Islet of Langerhans (tissue), 1 donor: ENCODE measurements at regions not wholly inside any gene's neighbourhood (a gene's known extent, or its start where the extent isn't known, plus 50 kb on each side); places are given as distances from the start of the nearest gene placed in this dataset.

Source experiments
- FAIRE-seq: peaks from one replicate; lab custom pipeline; 2011; peaks lifted over from hg19 to GRCh38; lab: Jason Lieb, UNC

- no peak for FAIRE-seq
Observed at GRCh38 chr2:9681427-9681817, 50.6 kb upstream of the YWHAQ start.

DNA sequence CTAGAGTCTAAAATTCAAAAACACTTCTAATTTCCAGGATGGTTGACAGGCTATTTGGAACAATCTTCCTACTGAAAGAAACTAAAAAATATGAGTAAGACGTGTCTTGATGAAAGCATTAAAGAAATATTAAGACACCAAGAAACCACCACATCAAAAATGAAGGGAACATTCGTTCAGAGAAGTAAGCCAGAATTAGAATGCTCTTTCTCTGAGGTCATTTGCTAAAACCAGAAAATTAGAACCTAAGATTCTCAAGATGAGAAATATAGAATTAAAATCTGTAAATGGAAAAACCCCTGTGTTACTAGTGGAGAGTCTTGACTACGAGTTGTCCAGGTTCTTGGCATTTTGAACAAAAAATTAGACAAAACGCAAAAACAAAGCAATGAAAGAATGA, 54.8 kb upstream of the YWHAQ start:
- FAIRE-seq: no peak

- FAIRE-seq: no peak
Observed at GRCh38 chr2:9686061-9686460, 55.3 kb upstream of the YWHAQ start.

DNA sequence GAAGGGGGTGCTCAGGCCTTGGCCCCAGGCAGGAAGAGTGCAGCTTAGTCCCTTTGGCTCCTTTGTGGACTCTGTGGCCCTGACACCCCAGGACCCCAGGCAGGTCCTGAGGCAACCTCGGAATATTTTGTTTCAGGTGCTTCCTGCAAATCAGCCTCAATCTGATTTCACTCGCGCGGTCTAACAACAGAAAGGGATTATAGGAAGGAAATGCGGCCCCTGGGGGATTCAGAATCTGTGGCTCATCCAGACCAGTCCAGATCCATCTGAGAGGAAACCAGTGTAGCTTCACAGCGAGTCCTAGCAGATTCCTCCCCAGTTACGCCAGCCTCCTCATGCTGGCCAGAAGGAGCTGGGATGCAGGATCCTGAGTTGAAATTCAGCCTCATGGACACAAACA, 59.5 kb upstream of the YWHAQ start:
- FAIRE-seq: no peak

DNA sequence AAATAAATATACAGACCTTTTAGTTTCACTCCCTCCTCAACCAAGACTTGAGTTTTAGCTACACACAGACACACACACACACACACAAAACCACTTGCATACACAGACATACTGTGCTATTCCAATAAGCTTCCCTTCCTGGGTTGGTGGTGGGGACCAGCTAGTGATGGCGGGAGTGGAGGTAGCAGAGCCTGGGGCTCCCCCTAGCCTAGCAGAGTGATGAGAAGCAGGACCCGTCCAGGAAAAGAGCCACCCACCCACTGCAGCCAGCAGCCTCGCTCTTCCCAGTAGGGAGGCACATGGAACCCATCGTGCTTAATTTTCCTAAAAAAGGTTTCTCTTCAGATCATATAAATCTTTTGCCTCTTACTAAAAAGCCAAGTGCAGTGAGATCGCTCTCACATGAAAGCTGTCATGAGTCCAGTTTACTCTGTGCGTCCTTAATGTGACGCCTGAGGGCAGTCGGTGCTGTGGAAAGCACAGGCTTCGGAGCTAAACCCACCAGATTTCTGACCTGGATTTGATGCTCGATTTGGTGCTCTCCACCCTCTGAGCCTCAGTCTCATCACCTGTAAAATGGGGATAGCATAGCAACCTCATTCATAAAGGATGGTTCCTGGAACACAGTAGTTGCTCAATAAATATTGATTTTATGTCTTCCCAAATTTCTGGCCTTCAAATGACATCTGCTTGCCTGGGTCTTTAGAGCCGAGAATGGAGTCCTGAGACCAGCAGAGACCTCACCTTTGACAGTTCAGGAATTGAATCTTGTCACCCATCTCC, 60.1 kb upstream of the YWHAQ start:
- FAIRE-seq: no peak

- no peak for FAIRE-seq
Observed at GRCh38 chr2:9692456-9693195, 61.8 kb upstream of the YWHAQ start.

GRCh38 chr2:9693196-9693491, 62.3 kb upstream of the YWHAQ start:
- no peak for FAIRE-seq

GRCh38 chr2:9693646-9694045, 62.8 kb upstream of the YWHAQ start:
- no peak for FAIRE-seq

GRCh38 chr2:9694661-9695234, 64.0 kb upstream of the YWHAQ start:
- FAIRE-seq: no peak

DNA sequence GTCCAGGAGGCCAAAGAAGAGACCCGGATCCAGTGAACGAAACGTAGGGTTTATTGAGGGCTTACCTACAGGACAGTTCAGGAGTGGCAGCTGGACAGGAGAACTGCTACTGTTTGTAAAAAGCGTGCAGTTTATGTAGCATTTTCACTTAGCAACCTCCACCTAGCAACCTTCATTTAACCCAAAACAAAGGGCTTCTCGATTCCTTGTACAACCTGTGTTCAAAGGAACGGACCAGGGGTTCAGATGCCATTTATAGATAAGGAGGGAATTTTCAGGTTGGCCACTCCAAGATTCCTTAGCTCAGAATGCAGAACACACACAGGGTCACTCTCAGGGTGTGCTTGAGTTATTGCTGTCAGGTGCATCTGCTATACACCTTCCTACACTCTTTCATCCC, 65.1 kb upstream of the YWHAQ start:
- FAIRE-seq: no peak

- FAIRE-seq: no peak
Observed at GRCh38 chr2:9696731-9697130, 65.9 kb upstream of the YWHAQ start.

GRCh38 chr2:9697909-9698308, 67.1 kb upstream of the YWHAQ start:
- no peak for FAIRE-seq

GRCh38 chr2:9699139-9700108, 68.6 kb upstream of the YWHAQ start:
- no peak for FAIRE-seq

- no peak for FAIRE-seq
Observed at GRCh38 chr2:9700109-9700495, 69.3 kb upstream of the YWHAQ start.

DNA sequence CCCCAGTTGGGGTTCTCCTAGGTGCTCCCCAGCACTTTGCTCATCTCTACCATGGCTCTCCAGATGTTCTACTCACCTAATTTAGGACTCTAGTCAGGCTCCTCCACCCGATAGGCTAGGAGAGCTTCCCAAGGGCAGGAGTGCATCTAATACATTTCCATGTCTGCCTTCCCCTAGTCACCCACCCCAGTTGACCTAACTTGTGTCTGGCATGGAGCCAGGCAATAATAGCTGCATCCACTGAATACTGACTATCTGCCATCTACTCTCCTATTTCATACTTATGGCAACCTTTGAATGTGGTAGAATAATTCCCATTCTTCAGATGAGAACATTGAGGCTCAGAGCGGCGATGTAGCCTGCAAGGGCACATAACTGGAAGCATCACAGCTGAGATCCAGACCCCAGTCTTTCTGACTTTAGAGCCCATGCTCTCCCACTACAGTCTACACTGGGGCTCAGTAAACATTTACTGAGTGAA, 71.8 kb upstream of the YWHAQ start:
- FAIRE-seq: no peak

GRCh38 chr2:9703085-9703678, 72.4 kb upstream of the YWHAQ start:
- no peak for FAIRE-seq

GRCh38 chr2:9703701-9704221, 73.0 kb upstream of the YWHAQ start:
- FAIRE-seq: no peak

- no peak for FAIRE-seq
Observed at GRCh38 chr2:9704600-9704999, 73.8 kb upstream of the YWHAQ start.

DNA sequence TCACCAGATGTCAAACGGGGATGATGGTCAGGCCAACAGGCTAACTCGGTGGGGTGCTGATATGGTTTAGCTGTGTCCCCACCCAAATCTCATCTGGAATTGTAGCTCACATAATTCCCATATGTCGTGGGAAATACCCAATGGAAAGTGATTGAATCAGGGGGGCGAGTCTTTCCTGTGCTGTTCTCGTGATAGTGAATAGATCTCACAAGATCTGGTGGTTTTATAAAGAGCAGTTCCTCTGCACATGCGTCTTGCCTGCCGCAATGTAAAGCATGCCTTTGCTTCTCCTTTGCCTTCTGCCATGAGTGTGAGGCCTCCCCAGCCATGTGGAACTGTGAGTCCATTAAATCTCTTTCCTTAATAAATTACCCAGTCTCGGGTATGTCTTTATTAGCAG, 74.4 kb upstream of the YWHAQ start:
- FAIRE-seq: no peak

GRCh38 chr2:9707008-9707407, 76.2 kb upstream of the YWHAQ start:
- FAIRE-seq: no peak

- no peak for FAIRE-seq
Observed at GRCh38 chr2:9707611-9708160, 76.9 kb upstream of the YWHAQ start.
